ENCODE measurements at regions not wholly inside any gene's neighbourhood (a gene's known extent, or its start where the extent isn't known, plus 50 kb on each side); places are given as distances from the start of the nearest gene placed in this dataset.

DNA sequence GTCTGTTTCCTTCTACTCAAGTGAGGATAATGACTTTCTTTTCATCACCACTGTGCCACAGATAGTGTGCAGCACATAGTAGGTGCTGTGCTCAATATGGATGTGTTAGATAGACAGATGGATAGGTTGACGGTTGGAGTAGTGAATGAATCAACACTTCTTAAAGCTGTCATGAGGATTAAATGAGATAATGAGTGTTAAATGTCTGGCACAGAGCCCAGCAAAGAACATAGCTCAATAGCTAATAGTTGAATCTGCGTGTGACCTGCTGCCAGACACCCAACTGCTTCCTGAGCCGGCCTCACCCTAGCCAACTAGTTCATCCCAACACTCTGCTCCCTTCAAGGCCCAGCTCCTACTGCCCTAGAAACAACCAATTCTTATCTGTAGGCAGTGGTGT is 67.7 kb upstream of the PJA1 start:
- DNase-seq (ENCODE audit: low spot score) = no peak

DNA sequence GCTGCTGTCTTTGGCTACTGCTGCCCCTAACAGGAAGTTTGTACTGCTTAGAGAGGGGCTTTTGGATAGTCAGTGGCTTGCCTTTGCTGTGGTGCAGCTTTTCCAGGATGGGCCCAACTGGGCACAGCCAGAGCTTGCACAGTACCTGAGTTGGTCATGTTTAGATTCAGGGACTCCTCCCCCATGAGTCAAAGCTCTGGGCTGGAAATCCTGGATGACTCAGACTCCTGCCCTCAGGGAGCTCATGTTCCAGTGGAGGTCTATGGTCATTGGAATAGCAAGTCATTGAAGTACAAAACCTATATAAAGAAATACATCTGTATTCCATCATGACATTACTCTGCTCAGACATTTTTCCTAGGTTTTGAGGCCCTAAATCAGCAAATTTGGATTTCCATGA is 66.7 kb upstream of the PJA1 start:
- ATAC-seq = no peak

More for the DNA sequence above, 67.7 kb upstream of the PJA1 start:
- no peak for ATAC-seq

DNA sequence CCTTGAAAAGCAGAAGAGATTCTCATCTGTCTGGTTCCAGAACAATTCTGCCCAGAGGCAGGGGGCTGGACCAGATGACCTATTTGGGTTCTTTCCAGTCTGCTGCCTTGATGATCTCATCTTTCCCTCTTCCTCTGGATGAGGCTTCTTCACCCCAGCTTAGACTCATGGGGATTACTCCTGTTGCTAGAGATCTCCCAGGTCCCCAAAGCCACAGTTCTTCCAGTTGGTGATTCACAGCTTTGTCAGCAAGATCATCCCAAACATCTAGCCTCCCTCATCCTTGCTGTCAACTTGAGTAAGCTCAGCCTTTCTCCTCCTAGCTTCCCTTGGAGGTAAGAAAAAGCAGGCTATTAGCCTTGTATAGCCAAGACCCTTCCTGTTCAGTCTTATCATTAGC is 64.2 kb upstream of the PJA1 start:
- no peak for ATAC-seq
- no peak for DNase-seq (ENCODE audit: low spot score)

More for the DNA sequence above, 66.7 kb upstream of the PJA1 start:
- no peak for DNase-seq (ENCODE audit: low spot score)

DNA sequence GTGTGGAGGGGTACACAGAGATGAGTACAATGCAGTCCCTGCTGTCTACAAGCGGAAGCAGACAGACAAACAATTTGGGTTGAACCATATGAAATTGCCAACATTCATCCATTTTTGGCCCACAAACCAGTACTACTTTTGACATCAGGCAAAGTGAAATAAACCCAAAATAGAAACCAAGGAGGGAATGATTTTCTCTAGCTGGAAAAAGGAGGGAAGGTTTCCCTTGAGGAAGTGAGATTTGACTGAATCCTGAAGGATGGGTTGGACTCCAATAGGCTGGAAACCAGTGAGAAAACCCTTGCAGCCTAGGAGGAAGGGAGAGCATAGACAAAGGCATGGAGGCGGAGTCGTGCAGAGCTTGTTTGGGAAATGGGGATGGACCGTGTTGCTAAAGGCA is 63.5 kb upstream of the PJA1 start:
- no peak for ATAC-seq

DNA sequence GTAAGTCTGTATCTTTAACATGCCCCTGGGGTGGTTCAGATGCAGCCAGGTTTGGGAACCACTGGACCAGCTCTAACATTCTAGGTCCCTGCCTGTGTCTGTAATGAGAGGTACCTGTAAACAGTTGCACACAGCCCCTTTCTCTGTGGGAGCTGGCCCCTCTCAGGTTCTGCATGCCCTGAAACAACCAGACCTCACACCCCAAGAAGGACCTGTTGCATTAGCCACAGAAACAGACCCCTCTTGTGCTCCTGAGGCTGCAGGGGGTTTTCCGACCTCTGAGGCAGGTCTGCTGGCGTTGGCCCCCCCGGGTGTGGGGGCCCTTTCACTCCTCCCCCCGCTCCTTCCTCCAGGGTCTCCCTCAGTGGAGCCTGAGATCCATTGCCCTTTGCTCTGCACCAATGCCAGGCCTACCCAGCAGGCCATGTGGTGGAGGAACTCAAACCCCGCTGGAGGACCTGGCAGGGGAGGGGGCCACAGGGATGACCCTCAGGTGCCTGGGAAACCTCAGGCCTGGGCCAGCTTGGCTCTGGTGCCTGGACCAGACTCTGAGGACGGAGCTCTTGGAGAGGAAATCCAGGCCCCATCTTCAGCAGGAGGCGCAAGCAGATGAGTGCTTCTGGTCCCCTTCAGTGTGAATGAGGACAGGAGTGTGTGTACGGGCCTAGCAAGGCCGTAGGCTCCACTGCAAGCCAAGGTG is 61.4 kb upstream of the PJA1 start:
- no peak for DNase-seq (ENCODE audit: low spot score)

More for the DNA sequence above, 63.5 kb upstream of the PJA1 start:
- no peak for DNase-seq (ENCODE audit: low spot score)

DNA sequence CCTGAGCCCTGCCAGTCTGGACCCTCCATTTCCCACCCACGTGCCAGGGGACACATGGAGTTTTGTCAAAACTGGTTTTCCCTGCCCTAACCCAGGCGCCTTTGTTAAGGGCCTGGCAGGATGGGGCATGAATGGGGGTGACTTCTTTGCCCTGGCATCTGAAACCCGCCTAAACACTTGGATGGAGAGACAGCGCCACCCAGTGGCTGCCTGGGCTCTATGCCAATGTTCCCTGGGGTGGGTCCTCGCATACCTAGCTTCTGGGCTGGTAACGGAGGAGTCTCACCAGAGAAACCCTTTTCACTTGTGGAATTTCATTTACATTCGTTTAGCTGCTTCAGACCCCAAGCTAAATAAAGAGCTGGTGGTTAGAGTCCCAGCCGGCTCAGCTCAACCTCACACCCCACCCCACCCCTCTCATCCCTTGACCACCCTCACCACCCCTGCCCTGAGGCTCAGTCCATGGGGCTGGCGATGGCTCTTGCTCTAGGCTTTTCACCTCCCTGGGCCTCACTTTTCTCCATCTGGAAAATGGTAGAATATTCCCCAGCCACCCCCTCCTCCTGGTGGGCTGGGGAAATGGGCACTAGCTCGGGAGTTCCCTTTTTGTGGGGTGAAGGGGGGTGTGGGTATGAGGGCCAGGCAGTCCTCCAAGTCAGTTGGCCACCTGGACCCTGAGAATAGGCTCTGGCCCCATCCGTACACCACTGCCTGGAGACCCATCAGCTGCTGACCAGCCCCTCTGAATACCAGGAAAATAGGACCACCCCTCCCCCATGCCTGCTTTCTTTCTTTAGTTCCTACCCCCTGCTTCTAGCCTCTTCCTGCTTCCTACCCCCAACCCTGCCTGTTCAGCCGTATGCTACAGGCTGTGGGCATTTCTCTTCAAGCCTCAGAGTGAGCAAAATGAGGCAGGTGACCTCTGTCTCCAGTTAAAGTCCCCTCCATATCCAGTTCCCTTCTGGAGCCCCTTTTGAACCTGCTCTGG is 57.1 kb upstream of the PJA1 start:
- ATAC-seq (peak; percentile 62), DNase-seq (ENCODE audit: low spot score) (peak; percentile 47)

More for the DNA sequence above, 61.4 kb upstream of the PJA1 start:
- ATAC-seq = no peak

DNA sequence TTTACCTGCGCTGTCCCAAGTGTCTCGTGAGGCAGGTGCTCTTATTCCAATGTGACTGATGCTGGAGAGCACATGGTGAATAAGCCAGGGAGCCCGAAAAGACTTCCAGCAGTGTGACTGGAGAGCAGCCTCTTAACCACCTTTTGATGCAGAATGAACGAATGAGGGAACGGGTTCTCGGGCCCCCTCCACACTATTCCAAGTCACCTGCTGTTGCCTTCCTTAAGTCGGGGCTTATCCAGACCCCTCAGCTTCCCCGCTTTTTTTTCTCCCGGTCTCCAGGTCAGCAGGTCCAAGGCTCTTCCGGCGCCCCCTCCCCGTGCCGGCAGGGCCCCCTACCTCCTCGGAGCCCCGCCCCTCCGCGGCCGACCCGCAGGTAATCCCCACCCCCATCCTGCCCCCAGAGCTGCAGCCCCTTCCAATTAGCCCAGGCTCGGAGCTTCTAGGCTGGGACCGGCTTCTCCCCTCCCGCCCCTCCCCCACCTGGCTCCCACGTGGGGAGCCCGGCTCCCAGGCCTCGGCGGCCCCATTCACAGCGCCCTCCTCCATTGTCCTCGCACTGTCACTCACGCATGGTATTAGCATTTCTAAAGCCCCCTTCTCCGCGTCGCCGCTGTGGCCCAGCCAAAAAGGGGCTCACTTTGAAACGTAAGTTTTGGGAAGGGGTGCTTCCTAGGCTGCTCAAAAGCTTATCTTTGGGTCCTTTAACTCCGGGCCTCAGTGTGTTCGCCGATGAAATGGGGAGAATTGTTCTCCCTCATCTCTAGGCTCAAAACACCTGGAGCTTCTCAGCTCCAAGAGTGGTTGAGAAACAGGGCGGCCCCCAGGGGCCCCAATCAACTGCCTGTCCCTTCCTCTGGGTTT is 56.2 kb upstream of the PJA1 start:
- ATAC-seq (no peak), DNase-seq (ENCODE audit: low spot score) (no peak)

DNA sequence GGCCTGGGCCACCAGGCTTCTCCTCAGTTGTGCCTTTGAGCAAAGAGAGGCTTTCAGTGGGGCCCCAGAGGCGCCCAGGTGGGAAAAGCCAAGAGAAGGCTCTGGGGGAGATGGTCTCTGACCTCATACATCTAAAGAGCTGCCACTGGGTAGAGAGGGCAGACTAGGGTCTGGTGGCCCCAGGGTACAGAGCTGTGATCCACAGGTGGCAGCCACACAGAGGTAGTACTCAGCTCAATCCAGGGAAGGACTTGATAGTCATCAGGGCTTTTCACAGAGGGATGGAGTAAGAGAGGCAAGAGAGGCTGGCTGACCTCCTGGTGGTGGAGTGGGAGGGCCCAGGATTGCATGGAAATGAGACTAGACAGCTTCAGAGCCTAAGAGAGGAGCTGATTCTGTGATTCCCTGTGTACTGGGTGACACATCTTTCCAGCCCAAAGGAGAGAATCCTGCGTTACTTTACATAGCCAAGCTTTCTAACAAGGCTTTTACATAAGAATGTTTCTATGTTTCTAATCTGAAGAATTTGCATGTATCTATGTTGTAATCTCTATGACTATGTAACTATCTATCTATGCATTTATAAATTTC is 53.2 kb upstream of the PJA1 start:
- ATAC-seq (no peak), DNase-seq (ENCODE audit: low spot score) (no peak)

DNA sequence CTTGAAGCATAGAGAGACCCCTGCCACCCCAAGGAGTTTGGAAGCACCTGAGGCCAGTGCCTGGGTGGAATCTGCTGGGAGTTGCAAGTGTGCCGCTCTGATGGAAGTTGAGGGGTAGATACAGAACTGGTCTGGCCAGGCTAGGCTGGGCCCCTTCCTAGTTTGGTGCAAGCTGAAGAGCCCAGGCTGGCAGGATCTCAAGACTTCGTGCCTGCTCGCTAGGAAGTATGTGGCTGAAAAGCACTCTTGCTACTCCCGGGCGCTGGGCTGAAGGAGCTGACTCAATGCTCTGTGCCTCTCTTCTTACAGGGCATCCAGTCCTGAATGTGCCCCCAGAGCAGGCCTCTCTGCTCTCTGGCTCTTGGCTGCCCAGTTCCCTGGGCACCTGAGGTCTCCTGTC is 51.7 kb upstream of the PJA1 start:
- DNase-seq (ENCODE audit: low spot score) (no peak), ATAC-seq (no peak)

DNA sequence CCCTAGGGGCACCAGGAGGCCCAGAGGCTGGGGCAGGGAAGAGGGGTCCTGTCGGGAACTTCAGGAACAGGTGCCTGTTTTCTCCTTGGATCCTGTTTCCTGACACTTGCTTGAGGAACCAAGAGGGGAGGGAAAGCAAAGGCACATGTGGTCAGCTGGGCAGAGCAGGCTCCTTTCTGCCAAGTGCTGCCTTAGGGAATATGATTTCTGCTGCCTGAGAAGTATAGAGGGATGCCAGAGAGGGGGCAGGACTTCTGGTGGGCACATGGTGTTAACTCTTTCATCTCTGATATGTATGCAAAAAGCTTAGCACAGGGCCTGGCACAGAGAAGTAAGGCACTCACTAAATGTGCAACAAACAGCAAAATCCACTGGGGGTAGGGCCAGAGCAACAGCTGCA is 51.2 kb upstream of the PJA1 start:
- no peak for DNase-seq (ENCODE audit: low spot score)
- no peak for ATAC-seq

DNA sequence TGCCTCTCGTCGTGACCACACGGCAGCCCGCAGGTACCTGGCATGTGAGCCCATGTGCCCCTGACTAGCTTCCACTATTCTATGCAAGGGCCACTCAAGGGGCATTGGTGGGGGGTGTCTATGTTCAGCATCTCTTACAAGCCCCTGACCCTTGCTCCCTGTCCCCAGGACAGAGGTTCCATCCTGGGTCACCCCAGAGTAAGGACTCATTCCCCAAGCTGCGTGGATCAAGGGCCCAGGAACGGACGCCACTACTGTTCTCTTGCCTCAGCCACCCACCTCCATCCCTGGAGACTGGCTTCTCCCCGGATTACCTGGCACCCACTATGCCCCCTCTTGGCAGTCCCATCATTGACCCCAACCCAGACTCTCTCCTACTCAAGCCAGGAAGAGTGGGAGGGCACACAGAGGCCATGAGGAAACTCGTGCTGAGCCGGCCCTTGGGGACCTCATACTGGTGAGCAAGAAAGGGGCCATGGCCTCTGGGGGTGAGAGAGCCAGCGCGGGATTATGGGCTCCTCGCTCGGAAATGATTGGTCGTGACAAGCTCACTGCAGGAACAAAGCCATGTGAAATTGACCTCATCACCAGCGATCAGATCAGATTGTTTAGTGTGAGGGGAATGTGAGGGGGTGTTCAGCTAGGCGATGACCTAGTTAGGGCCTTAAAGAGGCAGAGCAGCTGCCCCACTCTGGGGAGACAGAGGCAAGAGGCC is 50.1 kb upstream of the PJA1 start:
- ATAC-seq (no peak), DNase-seq (ENCODE audit: low spot score) (no peak)

All from left lobe of liver (tissue), 2 donors.